Gastrocnemius medialis (tissue), 4 donors: ENCODE measurements at regions not wholly inside any gene's neighbourhood (a gene's known extent, or its start where the extent isn't known, plus 50 kb on each side); places are given as distances from the start of the nearest gene placed in this dataset.

Experiments used
- CTCF ChIP-seq, 5 experiments: fragments of 450-650 bp in 3 of 5; fragments of 200-600 bp in 2 of 5; sonication (generic) in 2 of 5; IDR thresholded peaks in 4 of 5; conservative IDR thresholded peaks in 1 of 5; 1 replicate in 4 of 5; 2 replicates in 1 of 5; pipeline ENCODE4 v1.5.1; 2016 to 2019; ENCODE audit warnings: antibody characterized with exemption in 5 of 5, mild to moderate bottlenecking in 3 of 5, moderate library complexity in 3 of 5
- POLR2A ChIP-seq, 2 donors: fragments of 450-650 bp; IDR thresholded peaks; one replicate each; pipeline ENCODE4 v1.6.1; 2017; ENCODE audit warnings: antibody characterized with exemption in 2 of 2, mild to moderate bottlenecking in 2 of 2, moderate library complexity in 2 of 2

- no peak for TF ChIP-seq CTCF (IDR thresholded peaks at IDR 0.05 in 4 of 5, conservative IDR thresholded peaks at IDR 0.05 in 1 of 5)
- TF ChIP-seq POLR2A (IDR thresholded peaks at IDR 0.05), result no peak
Measured at GRCh38 chr4:153939570-153939969, 150.7 kb upstream of the SFRP2 start.
